SK-N-SH (cell line): ENCODE measurements at regions not wholly inside any gene's neighbourhood (a gene's known extent, or its start where the extent isn't known, plus 50 kb on each side); places are given as distances from the start of the nearest gene placed in this dataset.

Experiments used
- EP300 ChIP-seq, 2 experiments: IDR thresholded peaks; 2 replicates each; pipeline versions ENCODE4 v1.4.0 to v1.6.1; 2012; ENCODE audit warnings: borderline replicate concordance in 1 of 2, low read depth in 1 of 2, low read length in 1 of 2
- FOSL2 ChIP-seq: IDR thresholded peaks from 2 replicates; pipeline ENCODE4 v1.4.0; 2012; ENCODE audit warnings: low read depth, mild to moderate bottlenecking, moderate library complexity, borderline replicate concordance
- TF ChIP-seq, protein P1 (sequence below): fragments of 200-600 bp; sonication (generic); IDR thresholded peaks from 2 replicates; pipeline ENCODE4 v1.6.1; 2017; ENCODE audit warnings: antibody characterized with exemption, mild to moderate bottlenecking, moderate library complexity
- TF ChIP-seq, protein P2 (sequence below): IDR thresholded peaks from 2 replicates; pipeline ENCODE4 v1.4.0; 2012; ENCODE audit warnings: low read depth
- TF ChIP-seq, protein P3 (sequence below): fragments of 150-350 bp; IDR thresholded peaks from 2 replicates; pipeline ENCODE4 v1.6.1; 2017; ENCODE audit warnings: antibody characterized with exemption, low read length, low read depth, borderline replicate concordance

DNA sequence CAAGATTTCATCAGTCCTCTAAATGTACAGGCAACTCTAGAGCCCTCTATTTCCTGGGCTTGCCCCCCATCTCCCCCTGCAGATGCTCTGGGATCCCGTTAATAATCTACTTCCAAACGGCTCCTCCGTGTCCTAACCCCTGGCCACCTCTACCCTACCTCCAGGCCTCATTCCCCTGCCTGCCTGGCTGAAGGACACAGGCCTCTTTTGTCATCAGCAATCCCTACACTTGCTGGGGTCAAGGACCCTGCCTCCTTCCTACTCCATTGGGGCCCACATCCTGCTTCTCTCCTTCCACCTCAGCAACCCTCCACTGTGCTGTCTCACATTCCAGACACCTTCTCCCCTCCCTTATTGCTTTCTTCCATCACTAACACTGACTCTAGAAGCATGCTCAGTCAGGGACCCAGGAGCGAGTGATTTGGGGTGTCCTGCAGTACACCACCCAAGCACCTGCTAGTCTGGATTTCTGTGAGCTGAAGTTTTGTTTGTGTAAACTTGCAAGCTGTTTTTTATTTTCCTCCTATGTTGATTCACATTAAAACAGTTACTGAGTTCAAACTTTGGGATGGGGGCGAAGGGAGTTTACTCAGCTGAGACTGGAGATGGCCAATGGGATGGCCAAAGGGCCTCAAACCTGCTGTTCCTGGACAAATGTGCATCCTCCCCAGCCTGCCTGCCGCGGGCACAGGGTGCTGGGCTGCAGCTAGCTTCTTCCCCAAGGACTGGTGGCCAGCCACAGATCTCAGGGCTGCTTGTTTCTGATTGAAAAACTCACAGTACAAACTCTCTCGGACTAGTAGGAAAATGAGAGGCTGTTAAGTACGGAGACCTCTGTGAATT lies 314.7 kb downstream of the FOXO1 start:
- TF ChIP-seq, protein P1, sequence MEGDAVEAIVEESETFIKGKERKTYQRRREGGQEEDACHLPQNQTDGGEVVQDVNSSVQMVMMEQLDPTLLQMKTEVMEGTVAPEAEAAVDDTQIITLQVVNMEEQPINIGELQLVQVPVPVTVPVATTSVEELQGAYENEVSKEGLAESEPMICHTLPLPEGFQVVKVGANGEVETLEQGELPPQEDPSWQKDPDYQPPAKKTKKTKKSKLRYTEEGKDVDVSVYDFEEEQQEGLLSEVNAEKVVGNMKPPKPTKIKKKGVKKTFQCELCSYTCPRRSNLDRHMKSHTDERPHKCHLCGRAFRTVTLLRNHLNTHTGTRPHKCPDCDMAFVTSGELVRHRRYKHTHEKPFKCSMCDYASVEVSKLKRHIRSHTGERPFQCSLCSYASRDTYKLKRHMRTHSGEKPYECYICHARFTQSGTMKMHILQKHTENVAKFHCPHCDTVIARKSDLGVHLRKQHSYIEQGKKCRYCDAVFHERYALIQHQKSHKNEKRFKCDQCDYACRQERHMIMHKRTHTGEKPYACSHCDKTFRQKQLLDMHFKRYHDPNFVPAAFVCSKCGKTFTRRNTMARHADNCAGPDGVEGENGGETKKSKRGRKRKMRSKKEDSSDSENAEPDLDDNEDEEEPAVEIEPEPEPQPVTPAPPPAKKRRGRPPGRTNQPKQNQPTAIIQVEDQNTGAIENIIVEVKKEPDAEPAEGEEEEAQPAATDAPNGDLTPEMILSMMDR = no peak
- TF ChIP-seq, protein P2, sequence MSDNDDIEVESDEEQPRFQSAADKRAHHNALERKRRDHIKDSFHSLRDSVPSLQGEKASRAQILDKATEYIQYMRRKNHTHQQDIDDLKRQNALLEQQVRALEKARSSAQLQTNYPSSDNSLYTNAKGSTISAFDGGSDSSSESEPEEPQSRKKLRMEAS = no peak
- TF ChIP-seq FOSL2 (no peak), EP300 (IDR thresholded peaks at IDR 0.05; ENCODE audit: borderline replicate concordance in 1 of 2, low read depth in 1 of 2, low read length in 1 of 2) (no peak)
- TF ChIP-seq, protein P3, sequence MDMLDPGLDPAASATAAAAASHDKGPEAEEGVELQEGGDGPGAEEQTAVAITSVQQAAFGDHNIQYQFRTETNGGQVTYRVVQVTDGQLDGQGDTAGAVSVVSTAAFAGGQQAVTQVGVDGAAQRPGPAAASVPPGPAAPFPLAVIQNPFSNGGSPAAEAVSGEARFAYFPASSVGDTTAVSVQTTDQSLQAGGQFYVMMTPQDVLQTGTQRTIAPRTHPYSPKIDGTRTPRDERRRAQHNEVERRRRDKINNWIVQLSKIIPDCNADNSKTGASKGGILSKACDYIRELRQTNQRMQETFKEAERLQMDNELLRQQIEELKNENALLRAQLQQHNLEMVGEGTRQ = no peak
